ENCODE measurements at regions not wholly inside any gene's neighbourhood (a gene's known extent, or its start where the extent isn't known, plus 50 kb on each side); places are given as distances from the start of the nearest gene placed in this dataset.

DNA sequence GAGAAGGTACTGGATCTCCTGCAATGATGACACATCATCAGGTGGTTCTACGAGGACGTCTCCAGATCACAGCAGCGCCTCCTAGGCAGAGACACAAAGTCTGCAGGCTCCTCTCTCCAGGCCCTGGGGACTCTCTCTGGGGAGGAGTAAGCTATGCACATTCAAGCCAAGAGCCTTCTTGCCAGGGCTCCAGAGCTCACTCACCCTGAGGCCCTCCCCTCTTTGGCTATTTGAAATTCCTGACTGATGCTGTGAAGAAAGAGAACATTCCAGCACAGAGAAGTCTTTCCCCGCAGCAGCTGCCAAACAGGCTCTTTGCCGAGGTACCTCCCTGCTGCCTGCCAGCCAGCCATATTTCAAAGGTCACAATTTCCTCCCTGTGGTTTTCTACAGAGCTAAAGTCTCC is 204.9 kb downstream of the CSNK2A3 start:
- Histone ChIP-seq H3K4me3 (no peak overlapping the region), H3K36me3 (no peaks in the 10 kb centered on the region), H3K9me3 (no peaks in the 10 kb centered on the region), H3K27me3 (no peaks in the 10 kb centered on the region), H3K4me1 (no peaks in the 10 kb centered on the region), H3K27ac (peak overlapping the region; percentile 30 to 71)
- peak in 2 of 3 donors; percentile 36 to 41 for TF ChIP-seq CTCF (IDR thresholded peaks at IDR 0.05)
- TF ChIP-seq POLR2AphosphoS5 (IDR thresholded peaks at IDR 0.05) = peak in 2 of 3 donors; percentile 47 to 55
- no peak for TF ChIP-seq POLR2A (IDR thresholded peaks at IDR 0.05)
- intact Hi-C loops (cut with DNase I; ENCODE audit: low total_unique reads) = no loop called here
- peak in 1 of 2 donors; percentile 92 for DNase-seq (ENCODE audit: low spot score in 2 of 2)

DNA sequence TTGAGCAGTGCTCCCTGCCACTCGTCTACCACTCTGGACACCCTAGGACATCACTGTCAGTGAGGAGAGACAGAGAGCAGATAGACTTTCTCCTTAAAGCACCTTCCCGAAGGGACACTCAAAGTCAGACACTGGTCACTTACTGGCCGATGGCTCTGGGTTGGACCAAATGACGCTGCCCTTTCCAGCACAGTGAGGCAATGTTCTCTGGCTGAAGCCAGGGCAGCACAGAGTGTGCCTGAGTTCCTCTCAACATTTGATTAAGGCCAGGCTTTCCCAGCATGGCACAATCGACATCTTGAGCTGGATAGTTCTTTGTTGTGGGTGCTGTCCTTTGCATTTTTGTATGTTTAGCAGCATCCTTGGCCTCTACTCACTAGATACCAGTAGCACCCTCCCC is 206.2 kb downstream of the CSNK2A3 start:
- Histone ChIP-seq H3K27me3 (no peaks in the 10 kb centered on the region), H3K4me3 (no peak overlapping the region), H3K9me3 (no peaks in the 10 kb centered on the region), H3K27ac (no peak overlapping the region), H3K36me3 (no peaks in the 10 kb centered on the region), H3K4me1 (no peaks in the 10 kb centered on the region)
- DNase-seq (ENCODE audit: low spot score in 2 of 2) = no peak
- no peak for TF ChIP-seq POLR2A (IDR thresholded peaks at IDR 0.05)
- TF ChIP-seq CTCF (IDR thresholded peaks at IDR 0.05) = no peak
- TF ChIP-seq POLR2AphosphoS5 (IDR thresholded peaks at IDR 0.05) = no peak
- intact Hi-C loops (cut with DNase I; ENCODE audit: low total_unique reads) = no loop called here

DNA sequence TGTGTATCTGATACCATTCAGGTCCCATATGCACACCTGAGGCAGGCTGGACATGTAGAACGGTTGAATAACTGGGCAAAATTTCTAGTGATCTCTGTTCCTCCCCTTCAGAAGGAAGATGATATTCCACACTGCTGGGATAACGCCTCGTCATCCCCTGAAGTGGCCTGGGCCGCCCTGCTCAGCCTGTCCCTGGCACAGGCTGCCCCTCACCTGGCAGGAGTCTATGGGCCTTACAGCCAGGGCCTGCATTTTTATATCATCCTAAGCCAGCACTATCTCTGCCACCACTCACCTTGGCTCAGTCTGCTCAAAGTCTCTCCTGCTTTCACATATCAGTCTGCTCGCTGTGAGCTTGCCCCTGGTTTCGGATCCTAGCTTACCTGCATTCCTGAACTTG is 209.2 kb downstream of the CSNK2A3 start:
- no peak for DNase-seq (ENCODE audit: low spot score in 2 of 2)
- H3K27ac ChIP-seq = no peak overlapping the region
- no peak for TF ChIP-seq CTCF (IDR thresholded peaks at IDR 0.05)
- TF ChIP-seq POLR2AphosphoS5 (IDR thresholded peaks at IDR 0.05) = no peak
- no peak for TF ChIP-seq POLR2A (IDR thresholded peaks at IDR 0.05)
- H3K9me3 ChIP-seq = no peaks in the 10 kb centered on the region
- H3K27me3 ChIP-seq = no peaks in the 10 kb centered on the region
- intact Hi-C loops (cut with DNase I; ENCODE audit: low total_unique reads) = no loop called here
- no peak overlapping the region for H3K4me3 ChIP-seq
- no peaks in the 10 kb centered on the region for H3K4me1 ChIP-seq
- H3K36me3 ChIP-seq = no peaks in the 10 kb centered on the region

DNA sequence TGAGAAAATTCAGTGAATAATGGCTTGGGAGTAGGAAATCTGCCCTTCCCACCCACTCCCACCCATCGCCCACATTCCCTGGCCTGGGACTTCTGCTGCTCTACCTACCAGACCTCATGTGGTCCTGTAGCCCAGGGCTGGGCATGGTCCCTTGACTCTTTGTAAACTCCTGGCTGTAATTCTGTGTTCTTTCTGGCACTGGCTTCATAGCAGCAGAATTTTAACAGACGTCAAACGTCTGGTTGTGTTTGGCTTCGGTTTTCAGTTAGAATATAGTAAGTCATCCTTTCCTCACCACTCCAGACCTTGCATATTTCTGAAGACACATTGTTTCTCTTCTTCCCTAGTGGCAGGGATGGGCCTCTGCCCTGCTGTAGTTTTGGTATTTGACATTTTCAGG is 210.6 kb downstream of the CSNK2A3 start:
- intact Hi-C loops (cut with DNase I; ENCODE audit: low total_unique reads) = no loop called here
- Histone ChIP-seq H3K4me1 (no peaks in the 10 kb centered on the region), H3K9me3 (no peaks in the 10 kb centered on the region), H3K36me3 (no peaks in the 10 kb centered on the region), H3K27me3 (no peaks in the 10 kb centered on the region), H3K27ac (no peak overlapping the region), H3K4me3 (no peak overlapping the region)
- TF ChIP-seq CTCF (IDR thresholded peaks at IDR 0.05) (no peak), POLR2AphosphoS5 (IDR thresholded peaks at IDR 0.05) (no peak)
- no peak for DNase-seq (ENCODE audit: low spot score in 2 of 2)

- TF ChIP-seq POLR2AphosphoS5 (IDR thresholded peaks at IDR 0.05) = no peak
- TF ChIP-seq CTCF (IDR thresholded peaks at IDR 0.05) = no peak
- TF ChIP-seq POLR2A (IDR thresholded peaks at IDR 0.05) = no peak
- H3K27me3 ChIP-seq = no peaks in the 10 kb centered on the region
- no peaks in the 10 kb centered on the region for H3K36me3 ChIP-seq
- no peak overlapping the region for H3K4me3 ChIP-seq
- intact Hi-C loops (cut with DNase I; ENCODE audit: low total_unique reads) = no loop called here
- H3K4me1 ChIP-seq = no peaks in the 10 kb centered on the region
- no peaks in the 10 kb centered on the region for H3K9me3 ChIP-seq
- no peak for DNase-seq (ENCODE audit: low spot score in 2 of 2)
- peak overlapping the region; percentile 13 to 35 for H3K27ac ChIP-seq
These were observed 212.0 kb downstream of the CSNK2A3 start for GRCh38 chr11:11141065-11141464.
